HG03558 (cell line): ENCODE measurements at regions not wholly inside any gene's neighbourhood (a gene's known extent, or its start where the extent isn't known, plus 50 kb on each side); places are given as distances from the start of the nearest gene placed in this dataset.

Experiments used
- ATAC-seq: cut with Tn5 transposase; IDR thresholded peaks from one replicate; pipeline ENCODE4 v1.9.1; 2021; ENCODE audit warnings: moderate number of reproducible peaks; ENCODE audit not compliant: unreplicated experiment; ENCODE audit errors: extremely low read depth

- ATAC-seq: no peak
Measured at GRCh38 chr21:41634211-41634694, 126.3 kb upstream of the TMPRSS2 start.

DNA sequence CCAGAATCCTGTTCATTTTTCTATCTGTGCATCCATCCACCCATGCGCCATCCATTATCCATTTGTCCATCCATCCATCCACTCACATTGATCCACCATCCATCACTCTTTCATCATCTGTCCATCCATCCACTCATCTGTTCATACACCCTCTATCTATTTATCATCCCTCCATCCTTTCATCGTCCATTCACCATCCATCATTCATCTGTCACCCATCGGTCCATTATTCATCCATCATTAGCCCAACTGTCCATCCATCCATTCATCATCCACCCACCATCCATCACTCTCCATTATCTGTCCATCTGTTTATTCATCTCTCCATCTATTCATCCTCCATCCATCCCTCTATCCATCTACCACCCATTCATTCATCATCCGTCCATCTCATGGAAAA lies 125.7 kb upstream of the TMPRSS2 start:
- no peak for ATAC-seq

DNA sequence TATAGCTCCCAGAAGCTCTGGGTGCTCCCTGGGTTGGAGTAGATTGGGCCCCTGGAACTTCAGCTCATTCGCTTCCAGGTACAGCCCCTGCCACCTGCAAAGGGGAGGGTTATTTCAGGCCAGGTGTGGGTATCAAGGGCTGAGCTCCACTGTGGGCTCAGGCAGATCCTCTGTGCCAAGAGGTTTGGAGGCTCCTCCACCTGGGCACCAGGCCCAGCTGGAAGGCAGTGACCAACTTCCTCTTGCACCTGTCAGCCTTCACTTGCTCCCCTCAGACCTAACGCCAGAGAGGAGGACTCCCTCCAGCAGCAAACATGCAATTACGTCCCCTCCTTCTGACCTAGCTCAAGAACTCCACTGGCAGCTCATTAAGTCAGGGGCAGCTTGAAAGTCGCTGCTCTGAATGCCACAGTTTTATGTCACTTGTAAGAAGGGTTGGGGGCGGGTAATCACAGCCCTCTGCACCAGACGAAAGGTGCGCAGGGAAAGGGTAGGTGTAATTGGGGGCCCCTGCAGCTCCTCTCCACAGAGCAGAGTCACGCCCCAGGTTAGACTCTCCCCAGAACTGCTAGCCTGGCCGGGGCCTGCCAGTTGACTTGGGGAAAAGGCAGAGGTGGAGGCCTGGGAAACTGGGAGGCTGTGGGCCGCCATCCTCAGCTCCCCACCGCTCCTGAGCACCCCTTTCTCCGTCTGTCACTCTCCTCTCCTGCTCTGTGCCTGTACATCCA lies 125.0 kb upstream of the TMPRSS2 start:
- no peak for ATAC-seq

DNA sequence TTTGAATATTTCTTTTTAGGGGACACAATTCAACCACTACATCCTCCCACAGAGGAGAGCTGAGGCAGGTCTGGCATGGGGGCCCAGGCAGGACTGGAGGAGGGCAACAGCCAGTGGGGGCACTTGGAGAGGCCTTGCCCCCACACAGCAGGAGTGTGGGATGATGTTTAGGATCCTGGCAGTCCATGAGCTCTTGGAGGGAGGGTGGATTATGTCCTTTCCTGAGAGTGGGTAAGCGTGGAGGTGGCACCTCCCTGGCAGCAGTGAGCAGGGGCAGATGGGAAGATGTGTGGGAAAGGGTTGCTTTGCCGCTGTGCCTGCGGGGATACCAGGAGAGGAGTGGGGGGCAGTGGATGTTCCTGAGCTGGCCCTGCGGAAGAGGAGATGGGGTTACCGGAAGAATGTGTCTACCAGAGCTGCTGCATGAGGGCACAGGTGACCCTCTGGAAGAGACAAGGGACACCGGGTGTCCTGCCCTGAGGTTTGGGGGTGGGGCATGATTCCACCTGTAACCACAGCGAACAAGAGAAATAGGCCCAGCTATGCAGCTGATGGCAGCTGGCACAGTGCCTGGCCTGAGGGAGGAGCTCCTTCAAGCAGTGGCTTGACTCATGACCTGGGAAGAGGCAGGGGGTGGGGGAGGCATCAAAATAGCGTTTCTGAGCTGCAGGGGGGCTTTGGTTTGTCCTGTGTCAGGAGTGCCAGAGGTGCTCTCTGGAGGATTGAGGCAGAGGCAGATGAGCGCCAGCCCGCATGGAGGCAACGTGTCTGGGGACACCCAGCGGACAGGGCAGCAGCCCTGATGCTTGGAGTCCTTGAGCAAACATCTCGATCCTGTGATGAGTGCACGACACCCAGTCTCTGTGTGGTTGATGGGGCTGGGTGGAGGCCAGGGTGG lies 123.9 kb upstream of the TMPRSS2 start:
- no peak for ATAC-seq

DNA sequence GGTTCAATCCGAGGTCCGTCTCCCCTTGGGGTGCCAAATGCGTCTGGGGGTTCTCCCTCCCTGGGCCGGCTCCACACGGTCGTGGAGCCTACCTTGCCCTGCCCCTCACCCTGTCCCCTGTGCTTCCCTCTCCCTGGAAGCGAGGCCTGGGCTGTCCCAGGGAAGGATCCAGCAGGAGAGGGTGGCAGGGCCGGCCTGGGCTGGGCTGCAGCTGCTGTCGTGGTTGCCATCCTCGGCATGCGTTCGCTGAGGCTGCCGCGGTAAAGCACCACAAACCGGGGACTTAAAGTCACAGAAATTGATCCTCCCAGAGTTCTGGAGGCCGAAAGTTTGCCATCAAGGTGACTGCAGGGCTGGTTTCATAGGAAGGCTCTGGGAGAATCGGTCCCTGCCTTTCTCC lies 123.0 kb upstream of the TMPRSS2 start:
- ATAC-seq: no peak

DNA sequence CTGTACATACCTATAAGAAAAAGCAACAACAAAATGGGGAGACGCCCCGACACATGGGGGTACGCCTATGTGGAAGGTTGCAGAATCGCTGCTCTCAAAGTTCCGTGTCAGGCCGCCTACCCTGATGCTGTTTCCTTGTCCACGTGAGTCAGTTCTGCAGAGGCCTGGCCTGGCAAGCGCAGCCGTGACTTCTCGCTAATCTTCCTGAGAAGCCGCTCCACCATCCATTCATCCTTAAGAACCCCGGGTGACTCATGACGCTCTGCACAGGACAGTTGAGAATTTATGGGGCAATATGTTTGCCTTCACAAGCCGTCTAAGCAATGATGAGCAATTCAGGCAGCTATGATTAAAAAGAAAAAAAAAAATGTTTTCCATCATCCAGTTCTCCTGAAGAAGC lies 122.3 kb upstream of the TMPRSS2 start:
- ATAC-seq: no peak

DNA sequence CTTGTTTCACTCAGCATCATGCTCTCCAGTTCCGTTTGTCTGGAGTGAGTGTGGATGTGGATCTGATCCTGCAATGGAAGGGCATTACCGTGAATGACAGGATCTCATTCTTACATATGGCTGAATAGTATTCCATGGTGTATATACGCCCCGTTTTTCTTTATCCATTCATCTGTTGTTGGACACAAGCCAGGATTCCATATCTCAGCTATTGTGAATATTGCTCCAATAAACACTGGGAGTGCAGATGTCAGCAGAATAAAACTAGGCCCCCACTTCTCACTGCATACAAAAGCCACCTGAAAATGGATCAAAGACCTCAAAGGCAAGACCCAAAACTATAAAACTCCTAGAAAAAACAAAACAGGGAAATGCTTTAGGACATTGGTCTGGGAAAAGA lies 120.3 kb upstream of the TMPRSS2 start:
- ATAC-seq: no peak

- ATAC-seq: no peak
Measured at GRCh38 chr21:41627428-41627827, 119.5 kb upstream of the TMPRSS2 start.

- ATAC-seq: no peak
Measured at GRCh38 chr21:41626021-41626420, 118.1 kb upstream of the TMPRSS2 start.

DNA sequence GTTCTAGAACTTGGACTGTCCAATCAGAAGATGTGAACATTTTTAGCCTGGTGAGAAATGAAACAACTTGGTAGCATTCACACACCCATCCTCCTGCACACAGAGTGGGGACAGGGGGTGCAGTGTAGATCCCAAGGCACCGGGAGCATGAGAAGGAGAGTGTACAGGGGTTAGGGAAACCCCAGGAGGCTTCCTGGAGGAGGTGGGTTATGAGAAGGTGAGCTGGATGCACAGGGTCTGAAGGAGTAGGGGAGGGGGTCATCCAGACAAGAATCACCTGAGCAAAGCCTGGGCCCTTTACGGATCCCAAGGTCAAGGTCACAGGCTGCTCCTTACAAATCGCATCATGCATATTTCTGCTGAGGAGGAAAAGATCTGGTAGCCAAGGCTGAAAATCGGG lies 117.5 kb upstream of the TMPRSS2 start:
- ATAC-seq: no peak

GRCh38 chr21:41624674-41625310 lies 116.8 kb upstream of the TMPRSS2 start:
- no peak for ATAC-seq

- no peak for ATAC-seq
Measured at GRCh38 chr21:41623945-41624344, 116.0 kb upstream of the TMPRSS2 start.

DNA sequence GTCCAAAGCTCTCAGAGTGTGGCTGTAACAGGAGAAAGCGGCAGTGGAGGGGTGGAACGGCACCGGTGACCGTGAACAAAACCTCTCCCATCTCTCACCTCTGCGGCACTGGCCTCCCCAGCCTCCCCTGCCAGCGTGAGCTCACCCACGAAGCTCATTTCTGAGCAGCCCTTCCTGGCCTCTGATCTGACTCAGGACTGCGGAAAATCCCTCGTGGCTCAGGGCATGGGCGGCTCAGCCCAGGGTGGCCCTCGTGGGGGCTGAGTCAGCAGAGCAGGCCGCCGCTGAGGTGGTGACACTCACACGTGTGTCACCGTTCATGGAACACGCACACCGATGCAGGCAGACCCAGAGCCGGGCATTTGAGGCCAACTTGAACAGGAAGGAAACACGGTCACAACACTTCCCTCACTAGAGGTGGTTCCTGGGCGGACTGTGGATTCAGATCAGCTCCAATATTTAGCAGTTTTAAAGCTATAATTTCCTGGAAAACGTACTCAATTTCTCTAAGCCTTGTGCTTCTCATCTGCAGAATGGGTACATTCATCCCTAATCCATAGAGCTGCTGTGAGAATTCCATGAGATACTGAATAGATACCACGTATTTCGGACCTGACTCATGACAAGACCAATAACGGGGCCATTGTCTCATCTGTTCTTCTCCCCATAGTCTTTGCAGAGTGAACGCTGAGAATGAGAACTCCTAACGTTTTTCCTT lies 115.0 kb upstream of the TMPRSS2 start:
- no peak for ATAC-seq

DNA sequence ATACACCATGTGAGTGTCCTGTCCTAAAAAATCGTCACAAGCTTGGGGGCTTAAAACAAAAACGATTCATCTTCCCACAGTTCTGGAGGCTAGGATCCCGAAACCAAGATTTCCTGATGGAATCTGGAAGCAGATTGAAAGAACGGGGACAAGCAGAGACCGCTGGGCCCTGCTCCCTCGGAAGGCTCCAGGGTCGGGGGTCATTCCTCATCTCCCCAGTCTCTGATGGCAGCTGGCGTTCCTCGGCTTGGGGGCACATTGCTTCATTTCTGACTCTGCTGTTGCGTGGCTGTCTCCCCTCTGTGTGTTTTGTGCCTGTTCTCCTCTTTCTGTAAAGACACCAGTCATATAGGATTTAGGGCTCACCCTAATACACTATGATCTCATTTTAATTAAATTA lies 114.2 kb upstream of the TMPRSS2 start:
- ATAC-seq: no peak

GRCh38 chr21:41621513-41621912 lies 113.6 kb upstream of the TMPRSS2 start:
- no peak for ATAC-seq

DNA sequence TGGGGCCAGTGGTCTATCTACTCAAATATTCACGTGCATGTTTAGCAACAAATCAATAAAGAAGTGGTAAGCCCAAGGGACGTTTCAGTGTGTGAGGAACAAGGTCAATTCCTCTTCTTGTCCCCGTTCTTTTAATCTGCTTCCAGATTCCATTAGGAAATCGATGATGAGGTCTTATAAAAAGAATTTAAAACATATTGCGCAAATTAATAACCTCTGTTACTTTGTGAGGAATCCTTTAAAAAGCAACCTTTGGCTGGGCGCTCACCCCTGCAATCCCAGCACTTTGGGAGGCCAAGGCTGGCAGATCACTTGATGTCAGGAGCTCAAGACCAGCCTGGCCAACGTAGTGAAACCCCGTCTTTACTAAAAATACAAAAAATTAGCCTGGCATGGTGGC lies 113.0 kb upstream of the TMPRSS2 start:
- ATAC-seq: no peak

DNA sequence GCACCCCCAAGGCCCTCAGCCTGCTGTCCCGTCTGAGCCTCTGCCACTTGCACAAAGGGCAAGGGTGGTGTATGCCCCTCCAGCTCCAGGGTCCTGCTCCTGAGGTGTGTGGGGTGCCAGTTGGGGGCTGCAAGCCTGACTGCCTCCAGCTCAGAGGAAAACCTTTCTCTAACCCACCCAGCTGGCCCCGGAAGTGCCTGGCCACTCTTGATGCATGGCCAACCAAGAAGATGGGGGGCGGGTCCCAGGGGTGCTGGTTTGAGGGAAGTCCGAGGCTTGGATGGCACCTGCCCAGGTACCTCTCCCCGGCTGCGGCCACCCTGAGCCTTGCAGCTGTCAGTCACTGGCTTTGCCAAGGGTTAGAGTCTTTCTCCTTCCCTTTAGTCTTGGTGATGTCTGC lies 112.6 kb upstream of the TMPRSS2 start:
- no peak for ATAC-seq

DNA sequence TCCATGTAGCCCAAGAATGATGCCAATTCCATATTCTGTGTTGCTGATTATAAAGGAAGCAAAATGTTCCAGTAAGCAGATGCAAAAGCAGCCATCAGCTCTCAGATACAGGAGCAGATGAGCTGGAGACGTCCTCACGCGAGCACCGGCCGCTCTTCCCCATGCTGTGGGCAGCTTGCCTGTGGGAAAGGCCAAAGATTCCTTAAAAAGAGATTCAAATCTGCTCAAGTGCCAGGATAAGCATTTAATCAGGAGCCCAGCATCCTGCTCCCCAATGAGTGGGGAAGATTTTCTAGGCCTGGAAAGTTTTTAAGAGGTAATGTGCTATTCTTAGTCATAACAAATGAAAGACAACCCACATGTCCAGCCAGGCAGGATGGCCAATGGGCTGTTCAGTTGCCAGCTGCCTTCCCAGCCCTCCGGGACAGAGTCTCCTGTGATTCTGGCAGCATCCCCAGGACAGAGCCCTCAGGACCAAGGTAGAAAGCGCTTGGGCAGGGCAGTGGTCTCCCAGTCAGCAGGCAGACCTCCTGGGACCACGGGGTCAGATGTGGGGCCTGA lies 108.2 kb upstream of the TMPRSS2 start:
- ATAC-seq: no peak

DNA sequence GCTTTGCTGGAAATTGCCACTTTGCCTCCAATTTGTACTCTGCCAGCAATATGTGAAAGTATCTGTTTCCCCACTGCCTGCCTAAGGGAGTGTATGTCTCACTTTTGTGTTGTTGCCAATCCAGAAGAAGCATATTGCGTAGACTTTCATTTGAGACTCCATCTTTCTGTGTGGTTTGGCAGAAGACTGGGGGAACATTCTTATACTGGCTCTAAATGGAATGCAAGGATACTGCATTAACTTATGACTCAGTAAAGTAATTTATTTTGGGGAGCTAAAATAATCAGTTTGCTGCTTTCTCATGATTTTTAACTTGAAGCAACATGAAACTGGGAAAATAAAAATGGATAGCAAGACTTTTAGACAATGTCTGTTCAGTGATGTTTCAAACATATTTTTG lies 107.7 kb upstream of the TMPRSS2 start:
- no peak for ATAC-seq

GRCh38 chr21:41614511-41614910 lies 106.6 kb upstream of the TMPRSS2 start:
- no peak for ATAC-seq
